DOHH2 (cell line): ENCODE measurements at regions not wholly inside any gene's neighbourhood (a gene's known extent, or its start where the extent isn't known, plus 50 kb on each side); places are given as distances from the start of the nearest gene placed in this dataset.

Source experiments
- H3F3A ChIP-seq: fragments of 200-600 bp; sonication (generic), shearing (Covaris generic); 2 replicates; pipeline ENCODE4 v1.6.0; 2016; ENCODE audit warnings: antibody characterized with exemption, mild to moderate bottlenecking; ENCODE audit not compliant: control insufficient read depth, insufficient read depth
- H3K27ac ChIP-seq: fragments of 200-600 bp; sonication (generic); 2 replicates; pipeline ENCODE4 v1.5.1; 2014; ENCODE audit warnings: low read depth, mild to moderate bottlenecking, low read length, moderate library complexity
- H3K27me3 ChIP-seq: fragments of 200-600 bp; sonication (generic); 2 replicates; pipeline ENCODE4 v1.6.1; 2014; ENCODE audit warnings: mild to moderate bottlenecking, low read length, mixed read lengths; ENCODE audit not compliant: control insufficient read depth
- H3K36me3 ChIP-seq: fragments of 200-600 bp; sonication (generic); 2 replicates; pipeline ENCODE4 v1.6.1; 2014; ENCODE audit warnings: mild to moderate bottlenecking, low read length, moderate library complexity, mixed read lengths; ENCODE audit not compliant: control insufficient read depth
- H3K4me1 ChIP-seq: fragments of 200-600 bp; sonication (generic); 2 replicates; pipeline ENCODE4 v1.6.1; 2014; ENCODE audit warnings: mild to moderate bottlenecking, low read length, mixed read lengths; ENCODE audit not compliant: control insufficient read depth
- H3K4me2 ChIP-seq: fragments of 200-600 bp; sonication (generic); 2 replicates; pipeline ENCODE4 v1.6.0; 2014; ENCODE audit warnings: mild to moderate bottlenecking, low read length, moderate library complexity
- H3K4me3 ChIP-seq: fragments of 200-600 bp; sonication (generic); 2 replicates; pipeline ENCODE4 v1.5.1; 2014; ENCODE audit warnings: mild to moderate bottlenecking, low read length, mixed read lengths
- H3K79me2 ChIP-seq: fragments of 200-600 bp; sonication (generic); 2 replicates; pipeline ENCODE4 v1.6.1; 2014; ENCODE audit warnings: mild to moderate bottlenecking, low read length, mixed read lengths; ENCODE audit not compliant: control insufficient read depth
- H3K9me2 ChIP-seq: fragments of 200-600 bp; sonication (generic); replicated peaks from 2 replicates; pipeline ENCODE4 v1.6.1; 2014; ENCODE audit warnings: mild to moderate bottlenecking, low read length, mixed read lengths; ENCODE audit not compliant: control insufficient read depth
- H3K9me3 ChIP-seq: fragments of 200-600 bp; sonication (generic); 2 replicates; pipeline ENCODE4 v1.6.1; 2014; ENCODE audit warnings: antibody characterized with exemption, low read length, mixed read lengths; ENCODE audit not compliant: control insufficient read depth, insufficient read depth
- H4K20me1 ChIP-seq: fragments of 200-600 bp; sonication (generic); 2 replicates; pipeline ENCODE4 v1.6.0; 2014; ENCODE audit warnings: low read depth, mild to moderate bottlenecking, antibody characterized with exemption, low read length, moderate library complexity; ENCODE audit not compliant: control insufficient read depth, insufficient read depth
- CTCF ChIP-seq: fragments of 200-600 bp; sonication (generic); IDR thresholded peaks from one replicate; pipeline ENCODE4 v1.5.1; 2014; ENCODE audit warnings: antibody characterized with exemption, mild to moderate bottlenecking, low read depth, low read length; ENCODE audit not compliant: poor library complexity, severe bottlenecking
- EZH2phosphoT487 ChIP-seq: fragments of 200-600 bp; sonication (generic); IDR thresholded peaks from 2 replicates; pipeline ENCODE4 v1.6.1; 2017; ENCODE audit warnings: borderline replicate concordance, mild to moderate bottlenecking, antibody characterized with exemption, low read length, moderate library complexity, mixed read lengths

GRCh38 chr3:25173606-25174005 lies 254.5 kb upstream of the RARB start:
- H3K4me3 ChIP-seq: no peak overlapping the region
- no peaks in the 10 kb centered on the region for H3F3A ChIP-seq
- no peaks in the 10 kb centered on the region for H3K36me3 ChIP-seq
- H3K27me3 ChIP-seq: no peaks in the 10 kb centered on the region
- no peaks in the 10 kb centered on the region for H3K79me2 ChIP-seq
- no peaks in the 10 kb centered on the region for H3K9me3 ChIP-seq
- H4K20me1 ChIP-seq: no peaks in the 10 kb centered on the region
- TF ChIP-seq EZH2phosphoT487 (no peak), CTCF (no peak)
- no peaks in the 10 kb centered on the region for H3K4me1 ChIP-seq
- no peak overlapping the region for H3K27ac ChIP-seq
- H3K4me2 ChIP-seq: no peak overlapping the region
- no peaks in the 10 kb centered on the region for H3K9me2 ChIP-seq

GRCh38 chr3:25174251-25174650 lies 253.8 kb upstream of the RARB start:
- Histone ChIP-seq H3F3A (no peaks in the 10 kb centered on the region), H3K4me1 (no peaks in the 10 kb centered on the region), H3K9me3 (no peaks in the 10 kb centered on the region), H3K27ac (no peak overlapping the region), H4K20me1 (no peaks in the 10 kb centered on the region), H3K79me2 (no peaks in the 10 kb centered on the region), H3K4me3 (no peak overlapping the region), H3K36me3 (no peaks in the 10 kb centered on the region), H3K4me2 (no peak overlapping the region), H3K27me3 (no peaks in the 10 kb centered on the region), H3K9me2 (no peaks in the 10 kb centered on the region)
- no peak for TF ChIP-seq EZH2phosphoT487
- TF ChIP-seq CTCF: no peak

GRCh38 chr3:25177041-25177440 lies 251.0 kb upstream of the RARB start:
- no peaks in the 10 kb centered on the region for H3K79me2 ChIP-seq

More at GRCh38 chr3:25177041-25177440, 251.0 kb upstream of the RARB start:
- Histone ChIP-seq H3F3A (no peaks in the 10 kb centered on the region), H4K20me1 (no peaks in the 10 kb centered on the region), H3K9me2 (no peaks in the 10 kb centered on the region), H3K4me3 (no peak overlapping the region), H3K4me1 (no peaks in the 10 kb centered on the region), H3K27me3 (no peaks in the 10 kb centered on the region), H3K36me3 (no peaks in the 10 kb centered on the region), H3K4me2 (no peak overlapping the region), H3K9me3 (no peaks in the 10 kb centered on the region), H3K27ac (no peak overlapping the region)
- TF ChIP-seq CTCF: no peak
- TF ChIP-seq EZH2phosphoT487: no peak
